Activated T-helper 2 cell treated with anti-CD3 and anti-CD28 coated beads, Interferon-gamma antibody, Interleukin-2, Interleukin-4, amounts not matched to agents 10 μg/mL and 5 μg/mL and 100 μg/mL, durations not matched to agents 14 hours and 24 hours and 36 hours (primary cell): ENCODE measurements at regions not wholly inside any gene's neighbourhood (a gene's known extent, or its start where the extent isn't known, plus 50 kb on each side); places are given as distances from the start of the nearest gene placed in this dataset.
"Not testable (repeated sequence)": the region's sequence is repeated elsewhere in the genome, so short reads cannot be mapped to it uniquely, and the experiment has no call there.

ENCODE experiments used
- DNase-seq: peaks from one replicate; pipeline ENCODE4 v3.0.0; 2021; ENCODE audit warnings: low spot score
- H3K27ac Mint-ChIP-seq: one replicate; pipeline ENCODE4 v1.8.0; 2021; ENCODE audit warnings: mixed read lengths
- H3K27me3 Mint-ChIP-seq: one replicate; pipeline ENCODE4 v1.8.0; 2021; ENCODE audit warnings: low read depth, mixed read lengths
- H3K36me3 Mint-ChIP-seq: one replicate; pipeline ENCODE4 v1.8.0; 2021; ENCODE audit warnings: low read depth, mixed read lengths
- H3K4me1 Mint-ChIP-seq: one replicate; pipeline ENCODE4 v1.8.0; 2021; ENCODE audit warnings: low read depth, mixed read lengths
- H3K4me3 Mint-ChIP-seq: one replicate; pipeline ENCODE4 v1.8.0; 2021; ENCODE audit warnings: low read depth, mild to moderate bottlenecking, moderate library complexity, mixed read lengths
- H3K9me3 Mint-ChIP-seq: one replicate; pipeline ENCODE4 v1.8.0; 2021; ENCODE audit warnings: mixed read lengths
- intact Hi-C: fragments of 100-400 bp; cut with micrococcal nuclease; formaldehyde crosslinking; loops from one replicate; pipeline ENCODE4 v1.15.1; 2023

DNA sequence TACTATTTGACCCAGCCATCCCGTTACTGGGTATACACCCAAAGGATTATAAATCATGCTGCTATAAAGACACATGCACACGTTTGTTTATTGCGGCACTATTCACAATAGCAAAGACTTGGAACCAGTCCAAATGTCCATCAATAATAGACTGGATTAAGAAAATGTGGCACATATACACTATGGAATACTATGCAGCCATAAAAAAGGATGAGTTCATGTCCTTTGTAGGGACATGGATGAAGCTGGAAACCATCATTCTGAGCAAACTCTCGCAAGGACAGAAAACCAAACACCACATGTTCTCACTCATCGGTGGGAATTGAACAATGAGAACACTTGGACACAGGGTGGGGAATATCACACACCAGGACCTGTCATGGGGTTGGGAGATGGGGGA lies 56.7 kb upstream of the SELENOP start:
- H3K36me3 Mint-ChIP-seq, intact Hi-C loops, H3K27ac Mint-ChIP-seq, H3K4me3 Mint-ChIP-seq, DNase-seq, H3K27me3 Mint-ChIP-seq, H3K9me3 Mint-ChIP-seq, H3K4me1 Mint-ChIP-seq: not testable (repeated sequence)

DNA sequence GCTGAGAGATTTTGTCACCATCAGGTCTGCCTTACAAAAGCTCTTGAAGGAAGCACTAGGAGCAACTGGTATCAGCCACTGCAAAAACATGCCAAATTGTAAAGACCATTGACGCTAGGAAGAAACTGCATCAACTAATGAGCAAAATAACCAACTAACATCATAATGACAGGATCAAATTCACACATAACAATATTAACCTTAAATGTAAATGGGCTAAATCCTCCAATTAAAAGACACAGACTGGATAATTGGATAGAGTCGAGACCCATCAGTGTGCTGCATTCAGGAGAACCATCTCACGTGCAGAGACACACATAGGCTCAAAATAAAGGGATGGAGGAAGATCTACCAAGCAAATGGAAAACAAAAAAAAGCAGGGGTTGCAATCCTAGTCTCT lies 53.1 kb upstream of the SELENOP start:
- H3K9me3 Mint-ChIP-seq, DNase-seq, H3K27ac Mint-ChIP-seq, intact Hi-C loops, H3K4me3 Mint-ChIP-seq, H3K36me3 Mint-ChIP-seq, H3K4me1 Mint-ChIP-seq: not testable (repeated sequence)
- H3K27me3 Mint-ChIP-seq: peaks cover 12% of the 10 kb centered on the region
